ENCODE measurements at regions not wholly inside any gene's neighbourhood (a gene's known extent, or its start where the extent isn't known, plus 50 kb on each side); places are given as distances from the start of the nearest gene placed in this dataset.

- no peak for DNase-seq (ENCODE audit: low read depth)
- H3K4me3 ChIP-seq (ENCODE audit: low read depth, low read length) = no peak overlapping the region
- TF ChIP-seq CTCF (IDR thresholded peaks at IDR 0.05; ENCODE audit: insufficient read depth, low read length) = no peak
Measured at GRCh38 chr1:58925247-58925646, 141.4 kb upstream of the JUN start.

GRCh38 chr1:58926152-58926551 lies 142.3 kb upstream of the JUN start:
- H3K4me3 ChIP-seq (ENCODE audit: low read depth, low read length) = no peak overlapping the region
- TF ChIP-seq CTCF (IDR thresholded peaks at IDR 0.05; ENCODE audit: insufficient read depth, low read length) = no peak
- no peak for DNase-seq (ENCODE audit: low read depth)

- TF ChIP-seq CTCF (IDR thresholded peaks at IDR 0.05; ENCODE audit: insufficient read depth, low read length) = no peak
- DNase-seq (ENCODE audit: low read depth) = no peak
Measured at GRCh38 chr1:58927041-58927721, 143.3 kb upstream of the JUN start.

GRCh38 chr1:58927722-58928085 lies 143.9 kb upstream of the JUN start:
- TF ChIP-seq CTCF (IDR thresholded peaks at IDR 0.05; ENCODE audit: insufficient read depth, low read length) = no peak
- no peak overlapping the region for H3K4me3 ChIP-seq (ENCODE audit: low read depth, low read length)
- no peak for DNase-seq (ENCODE audit: low read depth)

More at GRCh38 chr1:58927041-58927721, 143.3 kb upstream of the JUN start:
- H3K4me3 ChIP-seq (ENCODE audit: low read depth, low read length) = no peak overlapping the region

- H3K4me3 ChIP-seq (ENCODE audit: low read depth, low read length) = no peak overlapping the region
- no peak for DNase-seq (ENCODE audit: low read depth)
- no peak for TF ChIP-seq CTCF (IDR thresholded peaks at IDR 0.05; ENCODE audit: insufficient read depth, low read length)
Measured at GRCh38 chr1:58928514-58928913, 144.7 kb upstream of the JUN start.

- DNase-seq (ENCODE audit: low read depth) = no peak
- no peak overlapping the region for H3K4me3 ChIP-seq (ENCODE audit: low read depth, low read length)
- TF ChIP-seq CTCF (IDR thresholded peaks at IDR 0.05; ENCODE audit: insufficient read depth, low read length) = no peak
Measured at GRCh38 chr1:58929671-58930325, 146.0 kb upstream of the JUN start.

Measured in fibroblast of the aortic adventitia (primary cell).